Loucy (cell line): ENCODE measurements at regions not wholly inside any gene's neighbourhood (a gene's known extent, or its start where the extent isn't known, plus 50 kb on each side); places are given as distances from the start of the nearest gene placed in this dataset.

Experiments used
- H2AFZ ChIP-seq: fragments of 200-600 bp; sonication (generic); 2 replicates; pipeline ENCODE4 v1.6.0; 2016; ENCODE audit warnings: antibody characterized with exemption, mild to moderate bottlenecking, low read length, moderate library complexity
- H3F3A ChIP-seq: fragments of 200-600 bp; 2 replicates; pipeline ENCODE4 v1.6.0; 2016; ENCODE audit warnings: antibody characterized with exemption, low read depth, mild to moderate bottlenecking
- H3K27me3 ChIP-seq: fragments of 200-600 bp; sonication (generic); 2 replicates; pipeline ENCODE4 v1.6.1; 2014; ENCODE audit warnings: low read length, mild to moderate bottlenecking; ENCODE audit not compliant: insufficient read depth, poor library complexity, severe bottlenecking
- H3K36me3 ChIP-seq: fragments of 200-600 bp; sonication (generic); 2 replicates; pipeline ENCODE4 v1.6.1; 2016; ENCODE audit warnings: low read length; ENCODE audit not compliant: insufficient read depth
- H3K4me1 ChIP-seq: fragments of 200-600 bp; sonication (generic); 2 replicates; pipeline ENCODE4 v1.5.1; 2014; ENCODE audit warnings: low read length, mild to moderate bottlenecking; ENCODE audit not compliant: insufficient read depth, poor library complexity, severe bottlenecking
- H3K4me2 ChIP-seq: fragments of 200-600 bp; sonication (generic); 2 replicates; pipeline ENCODE4 v1.6.0; 2014; ENCODE audit warnings: antibody characterized with exemption, low read length, low read depth, mild to moderate bottlenecking; ENCODE audit not compliant: poor library complexity, severe bottlenecking
- H3K4me3 ChIP-seq: fragments of 200-600 bp; sonication (generic); 2 replicates; pipeline ENCODE4 v1.5.1; 2014; ENCODE audit warnings: low read length, mild to moderate bottlenecking, mixed read lengths; ENCODE audit not compliant: poor library complexity, severe bottlenecking
- H3K79me2 ChIP-seq: fragments of 200-600 bp; sonication (generic); 2 replicates; pipeline ENCODE4 v1.6.1; 2014; ENCODE audit warnings: low read length; ENCODE audit not compliant: insufficient read depth
- H3K9ac ChIP-seq: fragments of 200-600 bp; sonication (generic); 2 replicates; pipeline ENCODE4 v1.6.0; 2014; ENCODE audit warnings: mild to moderate bottlenecking, low read depth, low read length, moderate library complexity; ENCODE audit not compliant: poor library complexity, severe bottlenecking
- H3K9me2 ChIP-seq: fragments of 200-600 bp; sonication (generic); replicated peaks from 2 replicates; pipeline ENCODE4 v1.6.1; 2016; ENCODE audit warnings: low read depth, low read length, mixed read lengths
- H3K9me3 ChIP-seq: fragments of 200-600 bp; sonication (generic); 2 replicates; pipeline ENCODE4 v1.6.1; 2014; ENCODE audit warnings: mild to moderate bottlenecking, antibody characterized with exemption, low read length, low read depth; ENCODE audit not compliant: insufficient read depth
- H4K20me1 ChIP-seq: fragments of 200-600 bp; sonication (generic); 2 replicates; pipeline ENCODE4 v1.6.0; 2014; ENCODE audit warnings: antibody characterized with exemption, low read length, mild to moderate bottlenecking; ENCODE audit not compliant: insufficient read depth, poor library complexity, severe bottlenecking
- CTCF ChIP-seq: fragments of 200-600 bp; sonication (generic); conservative IDR thresholded peaks from 2 replicates; pipeline ENCODE4 v1.5.1; 2014; ENCODE audit warnings: mild to moderate bottlenecking, antibody characterized with exemption, low read length
- EZH2phosphoT487 ChIP-seq: fragments of 200-600 bp; IDR thresholded peaks from 2 replicates; pipeline ENCODE4 v1.6.1; 2018; ENCODE audit warnings: antibody characterized with exemption, mild to moderate bottlenecking, moderate library complexity, borderline replicate concordance

GRCh38 chr1:38512024-38512767, 347.4 kb downstream of the RRAGC start:
- Histone ChIP-seq H3K27me3 (no peaks in the 10 kb centered on the region), H3K36me3 (no peaks in the 10 kb centered on the region), H3K79me2 (no peaks in the 10 kb centered on the region), H3K9ac (no peak overlapping the region), H3K9me2 (no peaks in the 10 kb centered on the region), H3K4me3 (no peak overlapping the region), H2AFZ (no peak overlapping the region), H3K4me1 (no peaks in the 10 kb centered on the region), H3K9me3 (no peaks in the 10 kb centered on the region), H3F3A (no peaks in the 10 kb centered on the region), H3K4me2 (no peak overlapping the region), H4K20me1 (no peaks in the 10 kb centered on the region)
- TF ChIP-seq EZH2phosphoT487 (no peak), CTCF (no peak)

GRCh38 chr1:38508232-38508631, 351.3 kb downstream of the RRAGC start:
- TF ChIP-seq EZH2phosphoT487: no peak
- no peak for TF ChIP-seq CTCF
- Histone ChIP-seq H3K4me1 (no peaks in the 10 kb centered on the region), H3K9me3 (no peaks in the 10 kb centered on the region), H3K79me2 (no peaks in the 10 kb centered on the region), H3K9ac (no peak overlapping the region), H2AFZ (no peak overlapping the region), H3K27me3 (no peaks in the 10 kb centered on the region), H3F3A (no peaks in the 10 kb centered on the region), H3K36me3 (no peaks in the 10 kb centered on the region), H3K9me2 (no peaks in the 10 kb centered on the region), H4K20me1 (no peaks in the 10 kb centered on the region), H3K4me3 (no peak overlapping the region), H3K4me2 (no peak overlapping the region)

GRCh38 chr1:38507563-38507962, 352.0 kb downstream of the RRAGC start:
- no peaks in the 10 kb centered on the region for H4K20me1 ChIP-seq
- no peak overlapping the region for H2AFZ ChIP-seq
- H3K9ac ChIP-seq: no peak overlapping the region
- no peaks in the 10 kb centered on the region for H3K36me3 ChIP-seq
- H3K79me2 ChIP-seq: no peaks in the 10 kb centered on the region
- no peak overlapping the region for H3K4me2 ChIP-seq
- no peak for TF ChIP-seq CTCF
- no peak for TF ChIP-seq EZH2phosphoT487
- no peaks in the 10 kb centered on the region for H3F3A ChIP-seq
- H3K4me1 ChIP-seq: no peaks in the 10 kb centered on the region
- H3K4me3 ChIP-seq: no peak overlapping the region
- H3K9me2 ChIP-seq: no peaks in the 10 kb centered on the region
- no peaks in the 10 kb centered on the region for H3K9me3 ChIP-seq
- H3K27me3 ChIP-seq: no peaks in the 10 kb centered on the region
